ENCODE measurements at regions not wholly inside any gene's neighbourhood (a gene's known extent, or its start where the extent isn't known, plus 50 kb on each side); places are given as distances from the start of the nearest gene placed in this dataset.
"Not testable (repeated sequence)": the region's sequence is repeated elsewhere in the genome, so short reads cannot be mapped to it uniquely, and the experiment has no call there.

- DNase-seq: no peak
These were observed 92.7 kb downstream of the FZD1 start for GRCh38 chr7:91356915-91357314.

- peak; percentile 81 for DNase-seq
These were observed 93.1 kb downstream of the FZD1 start for GRCh38 chr7:91357379-91357778.

- DNase-seq: no peak
These were observed 93.7 kb downstream of the FZD1 start for GRCh38 chr7:91357901-91358300.

- DNase-seq: no peak
These were observed 94.1 kb downstream of the FZD1 start for GRCh38 chr7:91358303-91358702.

GRCh38 chr7:91365097-91365496 lies 100.9 kb downstream of the FZD1 start:
- DNase-seq: not testable (repeated sequence)

DNA sequence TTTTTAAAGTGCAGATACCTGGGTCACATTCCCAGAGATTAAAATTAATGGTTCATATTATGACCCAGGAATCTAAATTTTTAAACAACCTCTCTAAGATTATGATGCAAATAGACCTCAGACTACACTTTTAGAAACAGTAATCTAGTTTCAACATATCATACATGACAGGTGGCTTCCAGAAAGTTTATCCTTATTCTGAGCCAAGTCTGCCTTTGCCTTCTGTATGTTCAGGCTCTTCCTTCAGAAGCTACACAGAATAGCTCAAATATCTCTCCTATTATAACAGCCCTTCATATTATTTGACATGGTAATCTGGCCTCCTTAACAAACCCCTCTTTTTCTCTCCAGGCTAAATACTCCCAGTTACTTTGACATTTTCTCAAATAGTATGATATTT lies 101.9 kb downstream of the FZD1 start:
- DNase-seq: no peak

GRCh38 chr7:91367812-91368578 lies 103.8 kb downstream of the FZD1 start:
- DNase-seq: no peak

DNA sequence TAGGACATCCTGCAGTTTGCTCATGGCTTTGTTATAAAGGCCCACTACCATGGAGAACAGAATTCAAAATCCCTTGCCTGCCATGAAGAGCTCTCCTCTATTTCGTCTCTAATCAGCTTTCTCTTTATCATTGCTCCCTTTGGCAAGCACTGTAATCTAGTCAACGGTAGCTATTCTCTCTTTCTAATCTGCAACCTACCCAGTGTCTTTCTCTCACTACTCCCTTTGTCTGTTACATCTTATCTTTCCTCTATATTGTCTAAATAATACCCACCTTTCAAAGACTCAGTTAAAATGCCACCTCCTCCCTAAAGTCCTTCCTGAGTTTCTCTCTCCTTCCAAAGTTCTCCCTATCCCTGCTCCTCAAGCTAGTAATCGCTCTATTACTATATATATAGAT lies 108.1 kb downstream of the FZD1 start:
- peak; percentile 49 for DNase-seq

DNA sequence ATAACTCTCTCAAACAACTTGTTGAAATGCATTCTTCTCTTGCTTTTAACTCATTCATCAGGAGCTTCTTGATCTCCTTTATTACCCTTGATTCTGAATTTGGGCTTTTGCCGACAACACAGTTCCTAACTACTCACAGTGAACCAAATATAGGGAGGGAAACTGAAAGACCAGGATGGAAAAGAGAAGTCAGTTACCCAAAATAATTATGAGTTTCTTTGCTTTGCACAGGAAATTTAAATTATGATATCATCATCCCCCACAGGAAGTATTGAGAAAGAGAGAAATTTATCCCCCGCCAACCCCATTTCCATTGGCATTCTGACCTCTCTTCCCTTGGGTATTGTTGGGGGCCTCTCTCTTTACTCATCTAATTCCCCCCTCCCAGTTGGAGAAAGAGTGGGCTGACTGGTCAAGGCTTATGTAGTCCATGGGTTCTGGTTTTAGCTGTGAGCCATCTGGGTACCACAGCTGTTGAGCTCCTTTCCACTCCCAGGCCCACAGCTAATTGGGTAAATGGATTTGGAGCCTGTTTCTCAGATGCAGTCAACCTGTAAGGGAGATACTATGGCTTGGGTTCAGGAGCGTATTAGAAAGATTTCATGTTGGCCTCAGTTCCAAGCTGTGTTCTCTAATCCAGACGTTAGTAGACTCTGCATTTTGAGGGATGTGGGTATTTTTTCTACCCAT lies 109.0 kb downstream of the FZD1 start:
- DNase-seq: peak; percentile 99

GRCh38 chr7:91374321-91374989 lies 110.2 kb downstream of the FZD1 start:
- no peak for DNase-seq

DNA sequence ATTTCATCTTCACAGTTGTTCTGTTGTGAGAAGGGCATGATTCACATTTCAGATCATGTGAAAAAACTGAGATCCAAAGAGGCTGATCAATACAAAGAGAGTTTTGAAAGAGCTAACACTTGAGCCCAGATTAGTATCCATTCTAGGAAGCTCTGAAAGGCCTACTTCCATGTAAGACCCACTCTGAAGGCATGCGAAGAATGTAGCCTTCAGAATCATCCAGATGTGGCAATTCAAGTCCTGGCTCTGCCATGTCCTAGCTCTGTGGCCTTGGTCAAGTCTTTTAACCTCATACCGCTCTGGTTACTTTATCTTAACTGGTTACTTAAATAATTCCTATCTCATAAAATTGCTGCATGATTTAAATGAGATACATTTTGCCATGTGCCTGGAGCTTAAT lies 111.1 kb downstream of the FZD1 start:
- no peak for DNase-seq

GRCh38 chr7:91378131-91378530 lies 113.9 kb downstream of the FZD1 start:
- peak; percentile 87 for DNase-seq

GRCh38 chr7:91379236-91379635 lies 115.0 kb downstream of the FZD1 start:
- DNase-seq: no peak

- DNase-seq: no peak
These were observed 115.8 kb downstream of the FZD1 start for GRCh38 chr7:91379991-91380390.

DNA sequence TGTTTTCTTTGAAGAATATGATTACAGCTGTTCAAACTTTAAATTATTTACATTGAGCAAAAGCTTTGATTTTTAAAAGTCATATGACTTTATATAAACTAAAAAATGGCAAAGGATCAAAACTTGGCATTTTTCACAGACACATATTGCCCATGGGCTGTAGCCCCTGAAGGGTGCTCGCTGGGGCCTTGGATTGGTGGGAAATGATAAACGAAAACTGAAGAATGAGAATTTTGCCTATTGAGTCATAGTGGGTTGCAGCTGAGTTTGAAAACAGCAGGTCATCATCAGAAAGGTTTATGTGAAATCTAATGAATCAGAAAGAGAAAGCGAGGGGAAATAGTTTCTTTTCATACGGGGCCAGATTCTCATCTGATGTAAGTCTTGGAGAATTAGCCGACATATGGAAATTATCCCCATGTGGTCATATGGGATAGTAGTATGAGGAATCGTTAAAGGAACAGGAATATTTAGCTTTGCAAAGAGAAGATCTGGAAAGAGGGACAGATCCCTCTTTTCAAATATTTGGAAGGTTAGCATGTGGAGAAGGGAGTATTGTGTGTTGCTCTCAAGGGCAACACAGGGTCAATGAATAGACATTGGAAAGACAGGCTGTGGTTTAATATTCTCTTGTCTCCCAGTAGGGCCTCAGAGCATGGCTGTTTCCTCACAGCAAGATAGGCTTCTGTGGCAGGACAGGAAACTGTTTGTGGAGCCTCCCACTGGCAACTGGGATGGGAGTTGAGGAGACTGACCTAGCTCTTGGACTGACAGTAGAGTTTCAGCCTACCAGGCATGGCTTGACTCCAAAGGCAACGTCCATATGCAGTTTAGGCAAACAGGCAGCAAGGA lies 119.0 kb downstream of the FZD1 start:
- no peak for DNase-seq

DNA sequence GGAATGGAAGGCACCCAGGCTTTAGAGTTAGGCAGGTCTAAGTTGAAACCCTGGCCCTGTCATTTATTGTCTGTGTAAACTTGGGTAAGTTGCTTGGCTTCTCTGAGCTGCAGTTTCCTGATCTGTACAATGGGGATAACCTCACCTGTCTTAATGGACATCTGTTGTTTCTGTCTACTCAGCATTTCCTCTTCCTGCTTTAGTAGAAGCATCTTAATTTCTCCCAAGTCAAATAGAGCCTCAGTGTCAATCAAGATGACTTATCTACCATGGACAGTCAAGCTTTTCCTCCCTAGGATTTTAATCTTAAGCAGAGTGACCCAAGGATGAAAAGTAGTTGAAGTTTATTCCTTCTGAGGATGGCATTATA lies 119.7 kb downstream of the FZD1 start:
- DNase-seq: no peak

- not testable (repeated sequence) for DNase-seq
These were observed 130.5 kb downstream of the FZD1 start for GRCh38 chr7:91394757-91395156.

GRCh38 chr7:91395313-91395712 lies 131.1 kb downstream of the FZD1 start:
- DNase-seq: not testable (repeated sequence)

DNA sequence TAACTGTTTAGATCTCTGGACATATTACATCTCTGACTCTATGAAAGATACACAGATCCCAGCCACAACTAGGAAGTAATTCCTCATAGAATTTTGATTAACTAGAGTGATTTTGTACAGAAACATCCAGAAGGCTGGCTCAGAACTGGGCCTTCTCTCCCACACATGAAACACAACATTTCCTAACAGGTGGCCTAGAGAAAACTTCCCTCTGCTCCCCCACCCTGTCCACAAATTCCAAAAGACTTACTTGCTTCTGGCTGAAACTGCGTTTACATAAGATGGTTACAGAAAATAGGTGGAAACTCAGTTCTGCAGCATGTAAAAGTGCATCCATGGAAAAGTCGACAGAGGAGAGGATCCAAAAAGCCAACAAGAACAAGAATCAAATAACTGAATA lies 132.9 kb downstream of the FZD1 start:
- DNase-seq: no peak

GRCh38 chr7:91397612-91398011 lies 133.4 kb downstream of the FZD1 start:
- DNase-seq: no peak

DNA sequence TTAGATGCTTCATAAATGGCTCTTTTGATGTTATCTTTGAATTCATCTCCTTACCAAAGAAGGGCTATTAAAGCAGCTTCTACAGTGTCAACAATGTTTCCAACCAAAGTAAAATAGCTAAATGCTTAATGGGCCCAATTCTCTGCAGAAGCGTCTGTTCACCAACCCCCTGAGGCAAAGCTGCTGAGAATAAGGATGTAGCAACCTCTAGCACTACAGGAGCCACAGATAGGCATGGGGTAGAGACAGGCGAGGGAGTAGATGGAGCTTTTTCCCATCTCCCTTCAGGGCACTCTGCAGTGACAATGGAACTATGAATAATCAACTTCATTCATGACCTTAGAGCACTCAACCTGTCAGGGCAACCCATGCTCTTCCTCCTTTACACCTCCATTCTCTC lies 134.1 kb downstream of the FZD1 start:
- DNase-seq: no peak

- no peak for DNase-seq
These were observed 141.0 kb downstream of the FZD1 start for GRCh38 chr7:91405092-91405788.
